ENCODE measurements at regions not wholly inside any gene's neighbourhood (a gene's known extent, or its start where the extent isn't known, plus 50 kb on each side); places are given as distances from the start of the nearest gene placed in this dataset.

GRCh38 chr15:97717806-97718205, 242.7 kb upstream of the ARRDC4 start:
- TF ChIP-seq MXI1 (IDR thresholded peaks at IDR 0.05; ENCODE audit: low read depth, low read length): no peak
- TF ChIP-seq RBBP5 (IDR thresholded peaks at IDR 0.05; ENCODE audit: borderline replicate concordance, insufficient read depth, low read length, poor library complexity, severe bottlenecking): no peak
- TF ChIP-seq XRCC5 (IDR thresholded peaks at IDR 0.05; ENCODE audit: low read depth, low read length): no peak
- TF ChIP-seq ATF2 (CRISPR knock-in tag; IDR thresholded peaks at IDR 0.05): no peak

Data from K562 (cell line).